Adrenal gland (tissue), 5 donors: ENCODE measurements at regions not wholly inside any gene's neighbourhood (a gene's known extent, or its start where the extent isn't known, plus 50 kb on each side); places are given as distances from the start of the nearest gene placed in this dataset.

ENCODE experiments used
- CTCF ChIP-seq, 6 experiments: fragments of 450-650 bp in 4 of 6; fragments of 200-600 bp in 2 of 6; sonication (generic) in 1 of 6; IDR thresholded peaks; 1 replicate in 5 of 6; 2 replicates in 1 of 6; pipeline versions ENCODE4 v1.5.1 to v1.8.0; 2016 to 2021; ENCODE audit warnings: antibody characterized with exemption in 6 of 6, mild to moderate bottlenecking in 2 of 6, moderate library complexity in 1 of 6
- POLR2A ChIP-seq, 2 donors: fragments of 450-650 bp; IDR thresholded peaks; one replicate each; pipeline ENCODE4 v1.6.1; 2017; ENCODE audit warnings: antibody characterized with exemption in 2 of 2, mild to moderate bottlenecking in 2 of 2, moderate library complexity in 1 of 2
- donor health status: DM: no; HTN: no; CAD: no.

- TF ChIP-seq CTCF (IDR thresholded peaks at IDR 0.05) (no peak), POLR2A (IDR thresholded peaks at IDR 0.05) (no peak)
These were observed 1091.0 kb downstream of the C4orf33 start for GRCh38 chr4:130186931-130187330.
